HG03135 (cell line): ENCODE measurements at regions not wholly inside any gene's neighbourhood (a gene's known extent, or its start where the extent isn't known, plus 50 kb on each side); places are given as distances from the start of the nearest gene placed in this dataset.
"Not testable (repeated sequence)": the region's sequence is repeated elsewhere in the genome, so short reads cannot be mapped to it uniquely, and the experiment has no call there.

Experiments
- ATAC-seq: cut with Tn5 transposase; IDR thresholded peaks from one replicate; pipeline ENCODE4 v1.9.1; 2021; ENCODE audit warnings: mild to moderate bottlenecking, moderate library complexity; ENCODE audit not compliant: unreplicated experiment

- ATAC-seq, result no peak
Observed at GRCh38 chr3:147157631-147158030, 248.7 kb downstream of the ZIC4 start.

GRCh38 chr3:147154988-147155387 is 251.4 kb downstream of the ZIC4 start:
- ATAC-seq, result not testable (repeated sequence)

GRCh38 chr3:147153830-147154539 is 252.4 kb downstream of the ZIC4 start:
- no peak for ATAC-seq

GRCh38 chr3:147152476-147152875 is 253.9 kb downstream of the ZIC4 start:
- ATAC-seq, result no peak

- no peak for ATAC-seq
Observed at GRCh38 chr3:147141516-147142288, 264.6 kb downstream of the ZIC4 start.

DNA sequence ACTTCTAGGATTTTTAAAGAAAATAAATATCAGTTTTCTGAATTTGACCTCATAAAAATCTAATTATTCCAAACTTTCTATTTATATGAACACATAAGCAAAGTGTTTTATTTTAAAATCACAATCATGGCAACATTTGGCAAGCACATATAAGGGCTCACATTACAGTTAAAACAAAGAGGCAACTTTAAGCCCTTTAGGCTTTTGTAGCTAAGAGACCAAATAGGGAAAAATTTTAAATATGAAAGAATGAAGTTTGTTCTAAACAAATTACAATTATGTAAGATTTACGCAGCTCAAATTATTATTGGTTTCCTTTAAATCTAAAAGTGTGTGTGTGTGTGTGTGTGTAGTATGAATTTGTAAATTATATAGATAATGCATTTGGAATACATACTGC is 267.0 kb downstream of the ZIC4 start:
- no peak for ATAC-seq

GRCh38 chr3:147132168-147132567 is 274.2 kb downstream of the ZIC4 start:
- ATAC-seq, result no peak

DNA sequence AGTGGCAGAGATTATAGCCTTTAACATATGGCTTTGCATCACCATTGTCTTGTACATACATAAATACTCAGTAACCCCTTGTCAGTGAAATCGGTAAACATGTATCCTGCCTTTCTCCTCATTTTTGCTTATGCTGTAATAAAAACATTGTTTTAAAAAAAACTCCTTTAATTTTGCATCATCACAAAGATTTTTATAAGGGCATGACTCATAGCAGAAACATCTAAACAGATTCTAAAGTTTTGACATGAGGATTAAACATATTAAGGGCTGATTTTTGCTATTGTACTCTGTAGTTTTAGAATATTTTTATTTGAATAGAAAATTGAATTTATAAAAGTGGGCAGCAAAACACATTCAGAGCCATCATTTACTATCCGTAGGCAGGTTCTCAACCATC is 275.9 kb downstream of the ZIC4 start:
- no peak for ATAC-seq

DNA sequence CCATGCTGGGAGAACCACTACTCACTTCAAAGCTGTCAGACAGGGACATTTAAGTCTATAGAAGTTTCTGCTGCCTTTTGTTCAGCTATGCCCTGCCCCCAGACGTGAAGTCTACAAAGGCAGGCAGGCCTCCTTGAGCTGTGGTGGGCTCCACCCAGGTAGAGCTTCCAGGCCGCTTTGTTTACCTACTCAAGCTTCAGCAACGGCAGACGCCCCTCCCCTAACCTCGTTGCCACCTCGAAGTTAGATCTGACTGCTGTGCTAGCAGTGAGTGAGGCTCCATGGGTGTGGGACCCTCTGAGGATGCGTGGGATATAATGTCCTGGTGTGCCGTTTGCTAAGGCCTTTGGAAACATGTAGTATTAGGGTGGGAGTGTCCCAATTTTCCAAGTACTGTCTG is 276.7 kb downstream of the ZIC4 start:
- ATAC-seq, result no peak

DNA sequence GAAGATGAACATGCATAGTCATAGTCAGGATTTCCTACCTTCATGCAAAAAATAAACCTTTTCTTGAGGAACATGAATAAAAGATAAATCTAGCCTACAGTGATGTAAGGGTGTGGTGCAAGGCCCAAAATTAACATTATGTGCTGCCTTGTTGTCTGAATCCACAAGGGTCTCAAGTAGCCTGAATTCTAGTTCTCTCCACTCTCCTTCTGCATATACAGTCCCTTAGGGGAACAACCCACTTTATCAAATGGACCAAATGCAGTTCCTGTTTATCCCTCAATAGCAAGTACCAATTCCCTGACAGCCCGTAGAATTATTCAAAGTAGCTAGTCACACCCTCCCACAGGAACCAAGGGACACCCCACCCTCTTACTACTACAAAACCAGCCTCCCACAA is 284.0 kb downstream of the ZIC4 start:
- no peak for ATAC-seq

- no peak for ATAC-seq
Observed at GRCh38 chr3:147119989-147120388, 286.4 kb downstream of the ZIC4 start.

DNA sequence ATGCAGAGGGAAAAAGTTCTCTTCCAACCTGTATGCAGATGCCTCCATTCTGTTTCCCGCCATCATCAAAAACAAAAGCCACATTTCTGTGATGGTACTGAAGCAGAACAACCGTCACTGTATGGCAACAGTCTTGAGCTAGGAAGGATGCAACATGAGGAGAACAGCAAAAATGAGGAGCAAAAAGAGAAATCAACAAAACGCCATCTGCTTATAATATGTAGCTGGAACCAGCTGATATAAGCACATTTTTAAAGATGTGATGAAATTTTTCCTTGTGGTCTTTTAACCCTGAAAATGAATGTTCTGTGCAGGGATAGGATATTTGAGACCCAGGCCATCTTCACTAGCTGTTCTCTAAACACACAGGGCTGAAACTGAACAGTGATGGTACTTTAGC is 287.0 kb downstream of the ZIC4 start:
- no peak for ATAC-seq

DNA sequence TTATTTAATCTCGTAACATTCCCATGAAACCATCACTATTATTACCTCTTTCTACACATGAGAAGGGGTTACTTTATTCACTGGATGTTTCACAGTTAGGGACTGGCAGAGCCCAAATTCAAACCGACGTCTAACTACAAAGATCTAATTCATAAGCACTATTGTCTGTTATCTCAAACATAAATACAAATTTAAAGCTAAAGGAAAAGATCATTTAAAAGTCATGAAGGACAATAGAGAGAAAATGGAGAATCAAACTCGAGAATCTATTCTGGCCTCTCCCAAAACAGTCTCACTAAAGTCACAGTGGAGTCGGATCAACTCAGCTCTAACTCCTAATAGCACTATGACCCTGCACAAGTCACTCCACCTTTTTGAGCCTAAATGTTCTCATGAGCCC is 287.7 kb downstream of the ZIC4 start:
- ATAC-seq, result no peak

GRCh38 chr3:147117631-147118030 is 288.7 kb downstream of the ZIC4 start:
- no peak for ATAC-seq

GRCh38 chr3:147113293-147114044 is 292.9 kb downstream of the ZIC4 start:
- no peak for ATAC-seq

GRCh38 chr3:147099076-147099475 is 307.3 kb downstream of the ZIC4 start:
- ATAC-seq, result no peak

GRCh38 chr3:147090461-147090860 is 315.9 kb downstream of the ZIC4 start:
- no peak for ATAC-seq

DNA sequence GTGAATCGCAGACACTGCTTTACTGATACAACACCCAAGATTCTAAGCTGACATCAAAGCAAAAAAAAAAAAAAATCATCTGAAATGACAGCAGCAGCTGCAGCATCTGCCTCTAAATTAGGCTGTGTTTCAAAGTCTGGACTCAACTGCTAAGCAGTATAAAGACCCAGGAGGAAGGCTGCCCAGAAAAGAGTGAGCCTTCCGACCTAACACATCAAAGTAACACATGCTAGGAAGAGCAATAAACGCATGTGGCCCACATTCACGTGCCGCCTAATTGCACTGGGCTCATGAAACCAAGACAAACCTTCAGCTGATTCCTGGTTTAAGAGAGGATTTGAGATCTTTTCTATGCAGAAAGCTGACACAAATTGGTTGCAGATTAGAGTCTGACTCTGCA is 317.1 kb downstream of the ZIC4 start:
- ATAC-seq, result no peak

DNA sequence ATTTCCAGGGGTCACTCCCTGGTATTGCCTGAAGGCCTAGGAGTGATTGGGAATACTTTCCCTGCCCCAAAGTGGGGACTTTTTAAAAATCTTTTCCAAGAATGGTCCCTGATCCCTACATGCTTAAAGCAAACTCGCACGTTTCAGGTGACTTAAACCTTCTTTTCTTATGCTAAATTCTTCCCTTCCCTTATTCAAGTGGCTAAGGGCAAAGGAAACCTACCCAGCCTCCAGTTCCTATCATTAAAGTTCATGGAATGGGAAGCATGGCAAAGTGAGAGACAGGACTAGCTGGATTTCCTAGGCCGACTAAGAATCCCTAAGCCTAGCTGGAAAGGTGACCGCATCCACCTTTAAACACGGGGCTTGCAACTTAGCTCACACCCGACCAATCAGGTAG is 346.8 kb downstream of the ZIC4 start:
- ATAC-seq, result not testable (repeated sequence)

GRCh38 chr3:147049821-147050220 is 356.5 kb downstream of the ZIC4 start:
- no peak for ATAC-seq

DNA sequence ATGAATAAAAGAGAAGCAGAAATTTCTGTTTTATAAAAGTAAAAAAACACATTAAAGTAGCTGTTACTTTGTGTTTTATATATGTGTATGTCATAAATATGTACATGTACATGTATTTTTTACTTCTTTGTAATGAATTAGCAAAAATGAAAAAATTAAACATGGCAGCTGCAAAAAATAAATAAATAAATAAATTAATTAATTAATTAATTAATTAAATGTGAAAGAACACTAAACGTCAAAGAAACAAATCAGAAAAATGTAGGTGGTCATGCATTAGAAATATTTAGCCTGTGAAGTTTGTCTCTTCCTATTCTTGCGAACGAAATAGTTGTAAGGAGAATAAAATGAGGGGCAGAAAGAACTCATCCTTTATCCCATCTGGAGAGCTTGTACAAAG is 357.0 kb downstream of the ZIC4 start:
- no peak for ATAC-seq

GRCh38 chr3:147046916-147047315 is 359.4 kb downstream of the ZIC4 start:
- no peak for ATAC-seq
